ENCODE measurements at regions not wholly inside any gene's neighbourhood (a gene's known extent, or its start where the extent isn't known, plus 50 kb on each side); places are given as distances from the start of the nearest gene placed in this dataset.

GRCh38 chr5:124419531-124419930 lies 326.9 kb downstream of the ZNF608 start:
- WGBS, result 69% methylated on average over 2 of the region's 2 CpGs
- DNase-seq (ENCODE audit: low spot score), result no peak
- H3K27ac ChIP-seq (ENCODE audit: low read depth in 1 of 2, low read length in 2 of 2), result no peak overlapping the region
- no peaks in the 10 kb centered on the region for H3K27me3 ChIP-seq (ENCODE audit: control insufficient read depth in 4 of 4, insufficient read depth in 4 of 4, low read length in 3 of 4)
- no peaks in the 10 kb centered on the region for H3K4me1 ChIP-seq (ENCODE audit: control insufficient read depth in 4 of 4, insufficient read depth in 4 of 4, low read length in 3 of 4)
- no peak for TF ChIP-seq ZBTB33 (IDR thresholded peaks at IDR 0.05)
- no peak for TF ChIP-seq HNF4A (conservative IDR thresholded peaks at IDR 0.05)
- no peak for TF ChIP-seq RXRA (IDR thresholded peaks at IDR 0.05)
- no peak for TF ChIP-seq NR2F2 (IDR thresholded peaks at IDR 0.05)
- TF ChIP-seq REST (IDR thresholded peaks at IDR 0.05), result no peak
- no peak for TF ChIP-seq FOXA1 (IDR thresholded peaks at IDR 0.05)
- no peak for TF ChIP-seq RAD21 (IDR thresholded peaks at IDR 0.05)
- TF ChIP-seq JUND (IDR thresholded peaks at IDR 0.05), result no peak
- no peak for TF ChIP-seq CTCF (IDR thresholded peaks at IDR 0.05; ENCODE audit: low read depth, low read length, missing input control)
- TF ChIP-seq TAF1 (conservative IDR thresholded peaks at IDR 0.05), result no peak
- no peak for TF ChIP-seq YY1 (IDR thresholded peaks at IDR 0.05)
- TF ChIP-seq GABPA (IDR thresholded peaks at IDR 0.05 in 1 of 2, conservative IDR thresholded peaks at IDR 0.05 in 1 of 2), result no peak
- TF ChIP-seq SP1 (IDR thresholded peaks at IDR 0.05), result no peak
- TF ChIP-seq HNF4G (IDR thresholded peaks at IDR 0.05), result no peak
- no peak overlapping the region for H3K9ac ChIP-seq (ENCODE audit: low read depth in 1 of 2, low read length in 2 of 2)
- no peak overlapping the region for H3K4me3 ChIP-seq (ENCODE audit: low read depth in 1 of 3, low read length in 3 of 3)
- peaks cover 0 to 2% (median 1%) of the 10 kb centered on the region in 4 donors for H3K9me3 ChIP-seq (ENCODE audit: control insufficient read depth in 4 of 4, low read length in 3 of 4)
- no peaks in the 10 kb centered on the region for H3K36me3 ChIP-seq (ENCODE audit: control insufficient read depth in 4 of 4, insufficient read depth in 3 of 4, low read depth in 1 of 4, low read length in 3 of 4)

GRCh38 chr5:124418390-124418789 lies 328.0 kb downstream of the ZNF608 start:
- DNase-seq (ENCODE audit: low spot score), result no peak
- Histone ChIP-seq H3K27ac (ENCODE audit: low read depth in 1 of 2, low read length in 2 of 2) (no peak overlapping the region), H3K4me1 (ENCODE audit: control insufficient read depth in 4 of 4, insufficient read depth in 4 of 4, low read length in 3 of 4) (no peaks in the 10 kb centered on the region), H3K27me3 (ENCODE audit: control insufficient read depth in 4 of 4, insufficient read depth in 4 of 4, low read length in 3 of 4) (no peaks in the 10 kb centered on the region), H3K9me3 (ENCODE audit: control insufficient read depth in 4 of 4, low read length in 3 of 4) (peaks cover 0 to 2% (median under 1%) of the 10 kb centered on the region in 4 donors), H3K9ac (ENCODE audit: low read depth in 1 of 2, low read length in 2 of 2) (no peak overlapping the region), H3K4me3 (ENCODE audit: low read depth in 1 of 3, low read length in 3 of 3) (no peak overlapping the region), H3K36me3 (ENCODE audit: control insufficient read depth in 4 of 4, insufficient read depth in 3 of 4, low read depth in 1 of 4, low read length in 3 of 4) (no peaks in the 10 kb centered on the region)
- 79% methylated on average over 2 of the region's 2 CpGs for WGBS
- TF ChIP-seq REST (IDR thresholded peaks at IDR 0.05) (no peak), MAX (IDR thresholded peaks at IDR 0.05) (no peak), FOXA2 (IDR thresholded peaks at IDR 0.05) (no peak), YY1 (IDR thresholded peaks at IDR 0.05) (no peak), ZBTB33 (IDR thresholded peaks at IDR 0.05) (no peak), HNF4A (conservative IDR thresholded peaks at IDR 0.05) (no peak), ATF3 (IDR thresholded peaks at IDR 0.05) (no peak), TAF1 (conservative IDR thresholded peaks at IDR 0.05) (no peak), HNF4G (IDR thresholded peaks at IDR 0.05) (no peak)
